ENCODE measurements at regions not wholly inside any gene's neighbourhood (a gene's known extent, or its start where the extent isn't known, plus 50 kb on each side); places are given as distances from the start of the nearest gene placed in this dataset.

DNA sequence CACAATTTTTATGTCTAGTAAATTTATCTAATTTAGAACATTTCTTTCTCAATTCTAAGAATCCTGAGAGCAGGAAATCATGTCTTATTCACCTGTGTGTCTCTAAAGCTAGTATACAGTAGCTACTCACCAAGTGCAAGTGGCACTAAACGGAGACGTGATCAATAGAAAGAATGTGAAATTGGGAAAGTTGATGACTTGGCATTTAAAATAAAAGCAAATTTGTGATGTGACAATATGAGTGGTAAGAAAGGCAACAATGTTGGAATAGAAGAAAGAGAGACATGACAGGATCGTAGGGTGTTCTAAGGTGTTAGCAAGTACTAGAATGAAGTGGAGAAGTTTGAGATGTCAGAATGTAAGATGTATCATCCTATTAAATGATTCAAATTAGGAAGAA lies 725.9 kb downstream of the BCKDHB start:
- TF ChIP-seq MAX (IDR thresholded peaks at IDR 0.05; ENCODE audit: low read depth, low read length) (no peak), SIN3A (IDR thresholded peaks at IDR 0.05; ENCODE audit: low read depth, low read length) (no peak), CTCF (IDR thresholded peaks at IDR 0.05 in 2 of 3, conservative IDR thresholded peaks at IDR 0.05 in 1 of 3; ENCODE audit: control insufficient read depth in 2 of 3, extremely low read depth in 1 of 3, insufficient read depth in 1 of 3, low read depth in 3 of 3, low read length in 3 of 3) (no peak), MYC (IDR thresholded peaks at IDR 0.05; ENCODE audit: insufficient read depth, insufficient read length, insufficient replicate concordance, low read length, severe bottlenecking) (no peak)
- TF ChIP-seq, protein P1, sequence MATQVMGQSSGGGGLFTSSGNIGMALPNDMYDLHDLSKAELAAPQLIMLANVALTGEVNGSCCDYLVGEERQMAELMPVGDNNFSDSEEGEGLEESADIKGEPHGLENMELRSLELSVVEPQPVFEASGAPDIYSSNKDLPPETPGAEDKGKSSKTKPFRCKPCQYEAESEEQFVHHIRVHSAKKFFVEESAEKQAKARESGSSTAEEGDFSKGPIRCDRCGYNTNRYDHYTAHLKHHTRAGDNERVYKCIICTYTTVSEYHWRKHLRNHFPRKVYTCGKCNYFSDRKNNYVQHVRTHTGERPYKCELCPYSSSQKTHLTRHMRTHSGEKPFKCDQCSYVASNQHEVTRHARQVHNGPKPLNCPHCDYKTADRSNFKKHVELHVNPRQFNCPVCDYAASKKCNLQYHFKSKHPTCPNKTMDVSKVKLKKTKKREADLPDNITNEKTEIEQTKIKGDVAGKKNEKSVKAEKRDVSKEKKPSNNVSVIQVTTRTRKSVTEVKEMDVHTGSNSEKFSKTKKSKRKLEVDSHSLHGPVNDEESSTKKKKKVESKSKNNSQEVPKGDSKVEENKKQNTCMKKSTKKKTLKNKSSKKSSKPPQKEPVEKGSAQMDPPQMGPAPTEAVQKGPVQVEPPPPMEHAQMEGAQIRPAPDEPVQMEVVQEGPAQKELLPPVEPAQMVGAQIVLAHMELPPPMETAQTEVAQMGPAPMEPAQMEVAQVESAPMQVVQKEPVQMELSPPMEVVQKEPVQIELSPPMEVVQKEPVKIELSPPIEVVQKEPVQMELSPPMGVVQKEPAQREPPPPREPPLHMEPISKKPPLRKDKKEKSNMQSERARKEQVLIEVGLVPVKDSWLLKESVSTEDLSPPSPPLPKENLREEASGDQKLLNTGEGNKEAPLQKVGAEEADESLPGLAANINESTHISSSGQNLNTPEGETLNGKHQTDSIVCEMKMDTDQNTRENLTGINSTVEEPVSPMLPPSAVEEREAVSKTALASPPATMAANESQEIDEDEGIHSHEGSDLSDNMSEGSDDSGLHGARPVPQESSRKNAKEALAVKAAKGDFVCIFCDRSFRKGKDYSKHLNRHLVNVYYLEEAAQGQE (IDR thresholded peaks at IDR 0.05; ENCODE audit: low read depth, low read length), result no peak
